ENCODE measurements at regions not wholly inside any gene's neighbourhood (a gene's known extent, or its start where the extent isn't known, plus 50 kb on each side); places are given as distances from the start of the nearest gene placed in this dataset.

DNA sequence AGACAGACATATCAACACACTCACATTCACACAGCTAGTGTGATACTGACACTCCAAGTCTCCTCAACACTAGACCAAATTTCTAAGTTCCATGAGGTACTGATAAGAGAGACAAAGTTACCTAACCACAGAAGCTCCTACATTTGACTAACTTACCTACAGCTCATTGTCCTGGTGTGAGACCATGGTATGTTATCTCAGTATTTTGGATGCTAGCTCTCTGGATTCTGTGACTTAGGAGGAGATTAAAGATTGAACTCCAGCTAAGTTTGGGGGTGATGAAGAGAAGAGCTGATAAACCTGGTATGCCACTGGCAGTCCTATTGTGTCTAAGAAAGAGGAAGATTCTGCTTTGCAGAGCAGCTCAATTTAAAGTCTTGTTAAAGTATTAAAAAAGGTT, 144.0 kb upstream of the MYRIP start:
- no peak for DNase-seq
- Histone ChIP-seq H3K4me3 (no peak overlapping the region), H3K36me3 (no peaks in the 10 kb centered on the region), H3K27me3 (no peaks in the 10 kb centered on the region), H3K4me1 (no peaks in the 10 kb centered on the region), H3K9me3 (no peaks in the 10 kb centered on the region), H3K27ac (no peak overlapping the region)
- TF ChIP-seq POLR2A (IDR thresholded peaks at IDR 0.05): no peak
- TF ChIP-seq, protein P1, sequence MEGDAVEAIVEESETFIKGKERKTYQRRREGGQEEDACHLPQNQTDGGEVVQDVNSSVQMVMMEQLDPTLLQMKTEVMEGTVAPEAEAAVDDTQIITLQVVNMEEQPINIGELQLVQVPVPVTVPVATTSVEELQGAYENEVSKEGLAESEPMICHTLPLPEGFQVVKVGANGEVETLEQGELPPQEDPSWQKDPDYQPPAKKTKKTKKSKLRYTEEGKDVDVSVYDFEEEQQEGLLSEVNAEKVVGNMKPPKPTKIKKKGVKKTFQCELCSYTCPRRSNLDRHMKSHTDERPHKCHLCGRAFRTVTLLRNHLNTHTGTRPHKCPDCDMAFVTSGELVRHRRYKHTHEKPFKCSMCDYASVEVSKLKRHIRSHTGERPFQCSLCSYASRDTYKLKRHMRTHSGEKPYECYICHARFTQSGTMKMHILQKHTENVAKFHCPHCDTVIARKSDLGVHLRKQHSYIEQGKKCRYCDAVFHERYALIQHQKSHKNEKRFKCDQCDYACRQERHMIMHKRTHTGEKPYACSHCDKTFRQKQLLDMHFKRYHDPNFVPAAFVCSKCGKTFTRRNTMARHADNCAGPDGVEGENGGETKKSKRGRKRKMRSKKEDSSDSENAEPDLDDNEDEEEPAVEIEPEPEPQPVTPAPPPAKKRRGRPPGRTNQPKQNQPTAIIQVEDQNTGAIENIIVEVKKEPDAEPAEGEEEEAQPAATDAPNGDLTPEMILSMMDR (IDR thresholded peaks at IDR 0.05): no peak

DNA sequence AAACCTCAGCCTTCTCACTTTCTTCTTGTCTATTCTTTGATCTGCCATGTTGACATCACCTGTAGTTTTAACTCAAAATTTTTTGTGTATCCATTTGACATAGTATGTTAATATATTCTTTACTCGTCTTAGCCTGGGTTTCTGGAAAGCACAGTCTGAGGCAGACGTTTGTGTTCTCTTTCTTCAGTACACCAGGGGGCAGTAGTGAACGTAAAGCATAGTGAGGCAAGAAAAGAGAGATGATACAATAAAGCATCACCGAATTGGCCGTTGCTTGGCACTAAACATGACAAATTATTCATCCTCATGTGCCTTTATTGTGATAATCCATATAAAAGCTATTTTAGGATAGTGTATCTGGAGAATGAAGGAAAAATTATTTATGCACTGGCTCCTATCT, 141.0 kb upstream of the MYRIP start:
- Histone ChIP-seq H3K9me3 (no peaks in the 10 kb centered on the region), H3K27ac (no peak overlapping the region), H3K27me3 (no peaks in the 10 kb centered on the region), H3K4me3 (no peak overlapping the region), H3K36me3 (no peaks in the 10 kb centered on the region), H3K4me1 (no peaks in the 10 kb centered on the region)
- no peak for DNase-seq
- TF ChIP-seq, protein P1 (IDR thresholded peaks at IDR 0.05): peak in 4 of 6 experiments; percentile 42 to 53 (median 48)
- TF ChIP-seq POLR2A (IDR thresholded peaks at IDR 0.05): no peak

DNA sequence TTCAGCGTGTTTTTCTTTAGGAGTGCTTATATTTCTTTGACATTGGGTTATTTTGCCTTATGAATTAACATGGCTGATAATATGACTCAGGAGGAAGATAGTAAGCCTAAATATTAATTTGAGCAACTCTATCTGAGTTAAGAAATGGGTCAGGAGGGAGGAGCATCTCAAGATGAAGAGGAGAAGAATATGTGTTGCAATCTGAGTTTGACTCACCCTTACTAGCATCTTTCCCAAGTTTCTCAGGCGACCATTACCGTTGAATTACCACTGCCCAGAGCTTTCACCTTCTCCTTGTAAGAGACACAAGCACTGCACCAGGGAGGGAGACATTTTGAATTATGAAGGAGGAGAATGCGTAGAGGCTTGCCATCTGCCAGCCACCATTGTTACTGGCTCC, 138.3 kb upstream of the MYRIP start:
- no peak for DNase-seq
- TF ChIP-seq, protein P1 (IDR thresholded peaks at IDR 0.05): no peak
- TF ChIP-seq POLR2A (IDR thresholded peaks at IDR 0.05): no peak

DNA sequence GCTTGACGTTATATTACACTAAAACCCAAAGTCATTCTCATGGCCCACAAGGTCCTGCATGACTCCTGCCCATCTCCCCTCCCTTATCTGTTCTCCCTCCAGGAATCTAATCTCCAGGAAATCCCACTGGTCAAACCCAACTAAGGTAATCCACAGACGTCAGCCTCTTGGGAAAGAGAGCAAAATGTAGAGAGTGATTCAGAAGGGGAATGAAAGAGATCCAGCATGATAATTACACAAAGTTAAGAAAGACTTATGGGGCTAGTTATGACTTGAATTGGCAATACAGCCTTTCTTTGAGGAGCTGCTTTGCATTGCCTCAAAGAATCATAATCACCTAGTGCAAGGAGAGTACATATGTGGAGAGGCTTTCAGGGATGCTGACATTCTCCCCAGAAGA, 137.8 kb upstream of the MYRIP start:
- TF ChIP-seq, protein P1 (IDR thresholded peaks at IDR 0.05): no peak
- TF ChIP-seq POLR2A (IDR thresholded peaks at IDR 0.05): no peak
- no peaks in the 10 kb centered on the region for H3K36me3 ChIP-seq
- no peaks in the 10 kb centered on the region for H3K27me3 ChIP-seq
- H3K27ac ChIP-seq: no peak overlapping the region
- no peak for DNase-seq
- H3K4me1 ChIP-seq: no peaks in the 10 kb centered on the region
- H3K9me3 ChIP-seq: no peaks in the 10 kb centered on the region
- H3K4me3 ChIP-seq: no peak overlapping the region

More for the DNA sequence above, 138.3 kb upstream of the MYRIP start:
- Histone ChIP-seq H3K27ac (no peak overlapping the region), H3K4me3 (no peak overlapping the region), H3K36me3 (no peaks in the 10 kb centered on the region), H3K4me1 (no peaks in the 10 kb centered on the region), H3K9me3 (no peaks in the 10 kb centered on the region), H3K27me3 (no peaks in the 10 kb centered on the region)

DNA sequence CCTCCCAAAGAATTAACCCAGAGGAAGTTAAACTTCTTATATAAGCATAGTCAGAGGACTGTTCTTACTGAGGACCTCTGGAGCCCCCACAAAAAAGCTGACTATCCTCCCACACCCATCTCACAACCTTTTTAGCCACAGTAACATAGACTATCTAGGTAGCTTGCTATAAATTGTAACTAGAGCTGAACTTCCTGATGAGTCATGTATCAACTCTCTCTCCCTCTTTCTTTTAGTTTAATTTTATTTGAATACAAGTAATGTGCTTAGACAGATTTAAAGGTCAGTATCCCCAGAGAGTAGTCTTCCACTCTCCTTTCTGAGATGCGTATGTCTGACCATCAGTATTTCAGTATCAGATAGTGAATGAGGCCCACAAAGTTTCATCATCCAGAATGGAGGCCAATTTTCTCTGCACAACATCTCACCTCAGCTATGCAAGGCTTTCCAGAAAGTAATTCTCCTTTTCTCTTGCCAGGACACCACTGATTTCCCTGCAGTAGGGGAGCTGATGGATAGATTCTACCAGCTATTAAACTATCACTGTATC, 104.0 kb upstream of the MYRIP start:
- H3K4me1 ChIP-seq: no peaks in the 10 kb centered on the region
- no peak for TF ChIP-seq POLR2A (IDR thresholded peaks at IDR 0.05)
- TF ChIP-seq, protein P1 (IDR thresholded peaks at IDR 0.05): no peak
- no peaks in the 10 kb centered on the region for H3K27me3 ChIP-seq
- H3K36me3 ChIP-seq: no peaks in the 10 kb centered on the region
- no peak overlapping the region for H3K4me3 ChIP-seq
- no peak for DNase-seq
- no peaks in the 10 kb centered on the region for H3K9me3 ChIP-seq
- H3K27ac ChIP-seq: no peak overlapping the region

Measured in Peyer's patch (tissue), 4 donors.